VCaP (cell line): ENCODE measurements at regions not wholly inside any gene's neighbourhood (a gene's known extent, or its start where the extent isn't known, plus 50 kb on each side); places are given as distances from the start of the nearest gene placed in this dataset.

Experiments used
- H3K27ac ChIP-seq: fragments of 450-650 bp; 2 replicates; pipeline ENCODE4 v1.5.1; 2017
- TF ChIP-seq, protein P1 (sequence below): fragments of 450-650 bp; conservative IDR thresholded peaks from 2 replicates; pipeline ENCODE4 v1.5.1; 2017; ENCODE audit warnings: mild to moderate bottlenecking, moderate library complexity

DNA sequence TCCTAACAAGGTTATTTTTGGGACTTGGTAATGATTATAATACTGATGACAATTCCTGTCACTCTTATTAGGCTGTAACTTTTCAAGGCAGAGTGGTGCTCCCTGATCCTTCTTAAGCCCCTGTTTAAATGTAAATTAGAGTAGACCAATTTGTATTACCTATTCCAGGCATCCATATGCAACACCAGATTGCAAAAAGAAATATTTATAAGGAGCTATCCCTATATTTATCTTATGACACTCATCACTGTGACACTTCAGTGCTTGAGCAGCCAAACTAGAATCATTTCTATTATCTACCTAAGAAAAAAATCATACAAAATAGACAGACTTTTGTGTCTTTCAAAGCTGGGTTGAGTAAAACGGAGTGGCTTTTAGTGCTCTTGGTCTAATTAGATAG, 462.7 kb downstream of the ADGRL2 start:
- TF ChIP-seq, protein P1, sequence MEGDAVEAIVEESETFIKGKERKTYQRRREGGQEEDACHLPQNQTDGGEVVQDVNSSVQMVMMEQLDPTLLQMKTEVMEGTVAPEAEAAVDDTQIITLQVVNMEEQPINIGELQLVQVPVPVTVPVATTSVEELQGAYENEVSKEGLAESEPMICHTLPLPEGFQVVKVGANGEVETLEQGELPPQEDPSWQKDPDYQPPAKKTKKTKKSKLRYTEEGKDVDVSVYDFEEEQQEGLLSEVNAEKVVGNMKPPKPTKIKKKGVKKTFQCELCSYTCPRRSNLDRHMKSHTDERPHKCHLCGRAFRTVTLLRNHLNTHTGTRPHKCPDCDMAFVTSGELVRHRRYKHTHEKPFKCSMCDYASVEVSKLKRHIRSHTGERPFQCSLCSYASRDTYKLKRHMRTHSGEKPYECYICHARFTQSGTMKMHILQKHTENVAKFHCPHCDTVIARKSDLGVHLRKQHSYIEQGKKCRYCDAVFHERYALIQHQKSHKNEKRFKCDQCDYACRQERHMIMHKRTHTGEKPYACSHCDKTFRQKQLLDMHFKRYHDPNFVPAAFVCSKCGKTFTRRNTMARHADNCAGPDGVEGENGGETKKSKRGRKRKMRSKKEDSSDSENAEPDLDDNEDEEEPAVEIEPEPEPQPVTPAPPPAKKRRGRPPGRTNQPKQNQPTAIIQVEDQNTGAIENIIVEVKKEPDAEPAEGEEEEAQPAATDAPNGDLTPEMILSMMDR = no peak
- H3K27ac ChIP-seq = no peak overlapping the region

- no peak overlapping the region for H3K27ac ChIP-seq
- TF ChIP-seq, protein P1 = no peak
Measured at GRCh38 chr1:82260666-82261065, 459.9 kb downstream of the ADGRL2 start.

DNA sequence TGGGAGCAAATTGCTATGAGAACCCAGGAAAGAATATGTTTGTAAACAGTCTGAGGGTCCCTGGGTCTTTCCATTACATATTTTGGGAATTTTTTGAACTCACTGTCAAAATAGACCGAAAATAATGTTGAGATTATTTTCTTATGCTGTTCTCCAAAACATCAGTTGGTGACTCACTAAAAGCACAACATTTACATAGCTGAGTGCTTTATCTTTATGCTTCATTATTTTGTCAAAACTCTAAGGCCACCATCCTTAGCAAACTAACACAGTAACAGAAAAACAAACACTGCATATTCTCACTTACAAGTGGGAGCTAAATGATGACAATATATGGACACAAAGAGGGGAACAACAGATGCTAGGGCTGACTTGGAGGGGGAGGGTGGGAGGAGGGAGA, 459.3 kb downstream of the ADGRL2 start:
- no peak overlapping the region for H3K27ac ChIP-seq
- TF ChIP-seq, protein P1 = no peak

DNA sequence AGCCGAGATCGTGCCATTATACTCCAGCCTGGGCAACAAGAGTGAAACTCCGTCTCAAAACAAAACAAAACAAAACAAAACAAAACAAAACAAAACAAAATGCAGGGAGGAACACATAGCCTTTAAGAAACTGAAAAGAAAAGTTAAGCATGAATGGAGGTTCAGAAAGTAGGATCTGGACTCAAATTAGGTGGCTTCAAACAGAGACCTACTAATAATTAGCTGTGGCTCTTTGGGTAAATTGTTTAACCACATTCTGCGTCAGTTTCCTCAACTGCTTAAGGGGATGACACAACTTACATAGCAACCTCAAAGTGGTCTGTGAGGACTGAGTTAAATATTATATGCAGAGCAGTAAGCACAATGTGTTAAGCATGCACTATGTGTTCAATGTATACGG, 458.2 kb downstream of the ADGRL2 start:
- H3K27ac ChIP-seq = no peak overlapping the region
- TF ChIP-seq, protein P1 = no peak

- no peak overlapping the region for H3K27ac ChIP-seq
- TF ChIP-seq, protein P1 = no peak
Measured at GRCh38 chr1:82246050-82246449, 445.3 kb downstream of the ADGRL2 start.

- H3K27ac ChIP-seq = no peak overlapping the region
- TF ChIP-seq, protein P1 = no peak
Measured at GRCh38 chr1:82245345-82246014, 444.7 kb downstream of the ADGRL2 start.

GRCh38 chr1:82240571-82240970, 439.8 kb downstream of the ADGRL2 start:
- no peak overlapping the region for H3K27ac ChIP-seq
- TF ChIP-seq, protein P1 = no peak
